HepG2 (cell line): ENCODE measurements at regions not wholly inside any gene's neighbourhood (a gene's known extent, or its start where the extent isn't known, plus 50 kb on each side); places are given as distances from the start of the nearest gene placed in this dataset.

ENCODE experiments used
- ATAC-seq: fragments of 200-7000 bp; cut with Tn5 transposase; 3 replicates; pipeline ENCODE4 v1.9.1; 2020; ENCODE audit warnings: mild to moderate bottlenecking, moderate library complexity
- BruUV-seq: library from RNA; stranded (reverse); fragments of 400-500 nt; replicated peaks from 2 replicates; lab custom pipeline; 2021; lab: Mats Ljungman, UMichigan
- CTCF ChIA-PET: fragments of 300-600 bp; formaldehyde crosslinking; extraction: SDS; loops from one replicate; lab custom pipeline; 2021; ENCODE audit warnings: low total read pairs, inconsistent platforms, low intra/inter-chr PET ratio; lab: Yijun Ruan, JAX
- POLR2A ChIA-PET: fragments of 350-600 bp; sonication (Branson Sonifier 250); formaldehyde crosslinking; loops from one replicate; lab custom pipeline; 2020; ENCODE audit warnings: antibody characterized with exemption, inconsistent platforms; lab: Yijun Ruan, JAX
- DNase-seq: peaks from one replicate; pipeline ENCODE4 v3.0.0-alpha.2; 2015; ENCODE audit warnings: low spot score
- FAIRE-seq: peaks from 3 replicates; lab custom pipeline; 2011; peaks lifted over from hg19 to GRCh38; lab: Jason Lieb, UNC
- H2AFZ ChIP-seq: one replicate; pipeline ENCODE4 v1.6.1; 2011; ENCODE audit warnings: low read length, inconsistent platforms
- H3K27ac ChIP-seq: fragments of 300-600 bp; 3 replicates; pipeline ENCODE4 v1.8.0; 2011; ENCODE audit warnings: mixed run types, mild to moderate bottlenecking, mixed read lengths, low read length, inconsistent platforms; ENCODE audit not compliant: insufficient read depth; ENCODE audit errors: extremely low read length
- H3K27me3 ChIP-seq, 2 experiments: fragments of 200-600 bp in 1 of 2; 2 replicates in 1 of 2; 3 replicates in 1 of 2; pipeline versions ENCODE4 v1.6.0 to v1.8.0; 2011; ENCODE audit warnings: low read length in 2 of 2, mild to moderate bottlenecking in 2 of 2, moderate library complexity in 2 of 2, inconsistent platforms in 1 of 2; ENCODE audit not compliant: insufficient read depth in 2 of 2, control insufficient read depth in 1 of 2
- H3K36me3 ChIP-seq, 2 experiments: fragments of 200-600 bp in 1 of 2; replicated peaks in 1 of 2; 2 replicates in 1 of 2; 3 replicates in 1 of 2; pipeline versions ENCODE4 v1.5.1 to v1.8.0; 2011; ENCODE audit warnings: low read length in 2 of 2, inconsistent platforms in 1 of 2; ENCODE audit not compliant: insufficient read depth in 2 of 2, control insufficient read depth in 1 of 2
- H3K4me1 ChIP-seq: 2 replicates; pipeline ENCODE4 v1.5.1; 2012; ENCODE audit warnings: low read length, inconsistent platforms; ENCODE audit not compliant: insufficient read depth
- H3K4me2 ChIP-seq: 2 replicates; pipeline ENCODE4 v1.6.0; 2011; ENCODE audit warnings: low read depth, low read length, inconsistent platforms
- H3K4me3 ChIP-seq, 3 experiments: fragments of 200-600 bp in 1 of 3; sonication (generic), shearing (Covaris generic) in 1 of 3; replicated peaks in 1 of 3; 2 replicates each; pipeline ENCODE4 v1.5.1; 2011 to 2016; ENCODE audit warnings: low read length in 3 of 3, inconsistent platforms in 2 of 3, low read depth in 2 of 3, mild to moderate bottlenecking in 2 of 3, control low read depth in 1 of 3, mixed read lengths in 1 of 3; ENCODE audit not compliant: insufficient read depth in 1 of 3
- H3K79me2 ChIP-seq: one replicate; pipeline ENCODE4 v1.6.1; 2011; ENCODE audit warnings: low read length, inconsistent platforms; ENCODE audit not compliant: insufficient read depth
- H3K9ac ChIP-seq: 2 replicates; pipeline ENCODE4 v1.6.0; 2011; ENCODE audit warnings: mild to moderate bottlenecking, low read depth, low read length, inconsistent platforms; ENCODE audit not compliant: insufficient read depth
- H3K9me3 ChIP-seq: 2 replicates; pipeline ENCODE4 v1.5.1; 2012; ENCODE audit warnings: mild to moderate bottlenecking, low read length
- H4K20me1 ChIP-seq: 2 replicates; pipeline ENCODE4 v1.6.0; 2011; ENCODE audit warnings: inconsistent platforms, mild to moderate bottlenecking, low read length, moderate library complexity; ENCODE audit not compliant: insufficient read depth
- E2F5 ChIP-seq: sonication (generic); formaldehyde crosslinking; conservative IDR thresholded peaks from 2 replicates; pipeline ENCODE4 v1.4.0; 2020; ENCODE audit warnings: missing genetic modification reagents
- NR2F2 ChIP-seq: IDR thresholded peaks from 2 replicates; pipeline ENCODE4 v1.6.1; 2012; ENCODE audit warnings: low read depth, inconsistent platforms, borderline replicate concordance
- PAXIP1 ChIP-seq: sonication (generic); formaldehyde crosslinking; conservative IDR thresholded peaks from 2 replicates; pipeline ENCODE4 v1.4.0; 2020; ENCODE audit warnings: mild to moderate bottlenecking, missing genetic modification reagents, moderate library complexity
- ZNF510 ChIP-seq: sonication (generic); formaldehyde crosslinking; IDR thresholded peaks from 2 replicates; pipeline ENCODE4 v1.4.0; 2020; ENCODE audit warnings: low read depth, mild to moderate bottlenecking, missing genetic modification reagents
- WGBS: methylation state at CpG from one replicate; pipeline ENCODE4 v1.1.6; 2017; ENCODE audit warnings: low lambda C conversion rate; 5-methylcytosine and 5-hydroxymethylcytosine counted together
- in situ Hi-C: cut with HindIII; loops from 2 replicates; pipeline ENCODE4 v1.10.0; 2017; ENCODE audit warnings: low pct_unique_long_range_greater_than_20kb; ENCODE audit not compliant: extremely low pct_ligation_motif_present
- intact Hi-C: fragments of 100-400 bp; cut with micrococcal nuclease; formaldehyde crosslinking; loops from one replicate; pipeline ENCODE4 v1.10.0; 2022; ENCODE audit not compliant: unreplicated experiment

- no peak for TF ChIP-seq ZNF510 (CRISPR knock-in tag)
- no peak for TF ChIP-seq E2F5
These were observed 604.2 kb downstream of the LRRIQ3 start (continued) for GRCh38 chr1:73593804-73594203.

DNA sequence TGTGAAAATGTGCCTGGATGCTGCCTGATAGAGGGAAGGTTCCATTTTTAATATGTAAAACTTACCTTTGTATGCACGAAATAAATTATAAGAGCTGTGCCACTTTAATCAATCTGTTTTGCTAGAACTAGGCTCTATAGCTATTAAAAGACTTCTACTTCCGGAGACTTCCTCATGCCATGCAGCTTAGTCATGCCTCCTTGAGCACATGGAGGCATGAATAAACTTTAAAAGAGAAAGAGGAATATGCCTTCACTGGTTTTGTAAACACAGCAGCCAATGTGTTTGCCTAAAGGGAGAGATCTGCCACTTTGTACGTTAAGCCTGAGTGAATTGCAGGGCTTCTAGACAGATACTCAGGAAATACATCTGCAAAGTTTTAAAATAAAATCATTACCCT, 604.6 kb downstream of the LRRIQ3 start:
- ATAC-seq (no peak), FAIRE-seq (no peak), DNase-seq (no peak)
- Histone ChIP-seq H3K27me3 (no peaks in the 10 kb centered on the region), H3K9me3 (peaks cover 90% of the 10 kb centered on the region), H3K27ac (no peak overlapping the region), H3K36me3 (no peaks in the 10 kb centered on the region), H3K9ac (no peak overlapping the region), H3K4me1 (no peaks in the 10 kb centered on the region), H3K4me3 (no peak overlapping the region), H4K20me1 (no peaks in the 10 kb centered on the region), H3K79me2 (no peaks in the 10 kb centered on the region), H3K4me2 (no peak overlapping the region), H2AFZ (no peak overlapping the region)
- in situ Hi-C loops, result no loop called here
- POLR2A ChIA-PET, result no interaction called here
- intact Hi-C loops, result no loop called here
- CTCF ChIA-PET, result no interaction called here
- TF ChIP-seq NR2F2 (no peak), PAXIP1 (CRISPR knock-in tag) (no peak)
- BruUV-seq, result no TSS peak
- 4% methylated on average over 3 of the region's 3 CpGs for WGBS
